D721Med (cell line): ENCODE measurements at regions not wholly inside any gene's neighbourhood (a gene's known extent, or its start where the extent isn't known, plus 50 kb on each side); places are given as distances from the start of the nearest gene placed in this dataset.

Source experiments
- DNase-seq: peaks from one replicate; pipeline ENCODE4 v3.0.0; 2011; ENCODE audit warnings: low spot score; ENCODE audit not compliant: insufficient read length
- FAIRE-seq: peaks from 2 replicates; lab custom pipeline; 2011; peaks lifted over from hg19 to GRCh38; lab: Jason Lieb, UNC
- TF ChIP-seq, protein P1 (sequence below): IDR thresholded peaks from 2 replicates; pipeline ENCODE4 v1.5.1; 2012; ENCODE audit warnings: mild to moderate bottlenecking, control low read depth; ENCODE audit not compliant: insufficient read depth; ENCODE audit errors: missing control alignments

- no peak for FAIRE-seq
- DNase-seq: peak; percentile 29
- TF ChIP-seq, protein P1, sequence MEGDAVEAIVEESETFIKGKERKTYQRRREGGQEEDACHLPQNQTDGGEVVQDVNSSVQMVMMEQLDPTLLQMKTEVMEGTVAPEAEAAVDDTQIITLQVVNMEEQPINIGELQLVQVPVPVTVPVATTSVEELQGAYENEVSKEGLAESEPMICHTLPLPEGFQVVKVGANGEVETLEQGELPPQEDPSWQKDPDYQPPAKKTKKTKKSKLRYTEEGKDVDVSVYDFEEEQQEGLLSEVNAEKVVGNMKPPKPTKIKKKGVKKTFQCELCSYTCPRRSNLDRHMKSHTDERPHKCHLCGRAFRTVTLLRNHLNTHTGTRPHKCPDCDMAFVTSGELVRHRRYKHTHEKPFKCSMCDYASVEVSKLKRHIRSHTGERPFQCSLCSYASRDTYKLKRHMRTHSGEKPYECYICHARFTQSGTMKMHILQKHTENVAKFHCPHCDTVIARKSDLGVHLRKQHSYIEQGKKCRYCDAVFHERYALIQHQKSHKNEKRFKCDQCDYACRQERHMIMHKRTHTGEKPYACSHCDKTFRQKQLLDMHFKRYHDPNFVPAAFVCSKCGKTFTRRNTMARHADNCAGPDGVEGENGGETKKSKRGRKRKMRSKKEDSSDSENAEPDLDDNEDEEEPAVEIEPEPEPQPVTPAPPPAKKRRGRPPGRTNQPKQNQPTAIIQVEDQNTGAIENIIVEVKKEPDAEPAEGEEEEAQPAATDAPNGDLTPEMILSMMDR: peak; percentile 78
Observed at GRCh38 chr7:25069900-25070443, 55.1 kb downstream of the CYCS start.

DNA sequence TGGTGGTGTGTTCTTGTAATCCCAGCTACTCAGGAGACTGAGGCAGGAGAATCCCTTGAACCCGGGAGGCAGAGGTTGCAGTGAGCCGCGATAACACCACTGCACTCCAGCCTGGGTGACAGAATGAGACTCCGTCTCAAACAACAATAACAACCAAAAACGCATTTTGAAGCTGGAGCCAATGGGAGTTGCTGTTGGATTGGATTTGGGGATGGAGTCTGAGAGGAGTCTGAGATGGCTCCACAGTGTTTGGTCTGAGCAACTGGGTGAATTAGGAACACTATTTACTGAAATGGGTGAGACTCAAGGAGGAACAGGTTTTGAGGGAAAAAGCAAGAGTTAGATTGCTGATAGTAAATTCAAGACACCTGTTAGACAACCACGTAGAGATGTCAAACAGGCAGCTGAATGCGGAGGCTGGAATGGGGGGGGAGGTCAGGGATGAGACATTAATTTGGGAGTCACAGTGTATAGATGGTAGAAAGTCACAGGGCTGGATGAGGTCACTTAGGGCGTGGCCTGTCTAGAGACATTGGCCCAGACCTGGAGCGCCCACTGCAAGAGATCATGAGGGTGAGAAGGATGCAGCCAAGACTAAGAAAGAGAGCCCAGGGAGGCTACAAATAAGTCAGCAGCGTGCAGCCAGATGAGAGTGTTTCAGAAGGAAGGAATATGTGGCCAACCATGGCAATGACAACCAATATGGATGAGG is 56.4 kb downstream of the CYCS start:
- DNase-seq (no peak), FAIRE-seq (no peak)
- TF ChIP-seq, protein P1: no peak

DNA sequence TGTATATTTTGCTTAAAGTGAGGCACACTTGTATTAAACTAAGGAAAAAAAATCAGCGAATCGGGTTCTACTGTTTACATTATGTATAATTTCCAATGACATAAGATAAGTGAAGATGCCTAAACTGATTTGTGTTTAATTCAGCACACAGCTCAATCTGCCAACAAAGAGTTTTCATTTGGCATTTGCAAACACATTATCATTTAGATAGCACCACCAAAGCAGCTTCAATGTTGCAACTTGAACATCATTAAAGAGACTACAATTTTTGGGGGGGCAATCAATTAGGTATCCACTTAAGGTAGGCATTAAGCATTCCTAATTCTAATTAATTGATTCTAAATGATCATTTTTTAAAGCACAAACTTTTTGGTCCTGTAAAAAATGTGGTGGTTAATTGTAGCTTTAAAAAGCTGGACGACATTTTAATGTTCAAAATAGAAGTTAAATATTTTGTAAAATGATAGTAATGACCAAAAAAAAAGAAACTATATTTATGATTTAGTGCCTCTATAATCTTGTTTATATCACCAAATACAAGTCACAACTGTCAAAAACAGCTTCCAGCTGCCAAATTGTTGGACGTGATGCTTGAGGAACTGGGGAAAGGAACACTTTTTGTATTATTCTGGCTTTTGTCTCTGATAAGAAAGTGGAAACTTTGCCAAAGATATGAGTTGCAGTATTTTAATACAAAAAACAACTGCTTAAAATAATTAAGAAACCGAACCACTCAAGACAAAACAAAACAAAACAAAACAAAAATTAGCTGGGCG is 57.1 kb downstream of the CYCS start:
- FAIRE-seq: no peak
- TF ChIP-seq, protein P1: no peak
- no peak for DNase-seq

GRCh38 chr7:25066253-25066652 is 58.8 kb downstream of the CYCS start:
- TF ChIP-seq, protein P1: no peak
- DNase-seq (no peak), FAIRE-seq (no peak)

- no peak for FAIRE-seq
- TF ChIP-seq, protein P1: no peak
- DNase-seq: no peak
Observed at GRCh38 chr7:25062380-25062779, 62.7 kb downstream of the CYCS start.

DNA sequence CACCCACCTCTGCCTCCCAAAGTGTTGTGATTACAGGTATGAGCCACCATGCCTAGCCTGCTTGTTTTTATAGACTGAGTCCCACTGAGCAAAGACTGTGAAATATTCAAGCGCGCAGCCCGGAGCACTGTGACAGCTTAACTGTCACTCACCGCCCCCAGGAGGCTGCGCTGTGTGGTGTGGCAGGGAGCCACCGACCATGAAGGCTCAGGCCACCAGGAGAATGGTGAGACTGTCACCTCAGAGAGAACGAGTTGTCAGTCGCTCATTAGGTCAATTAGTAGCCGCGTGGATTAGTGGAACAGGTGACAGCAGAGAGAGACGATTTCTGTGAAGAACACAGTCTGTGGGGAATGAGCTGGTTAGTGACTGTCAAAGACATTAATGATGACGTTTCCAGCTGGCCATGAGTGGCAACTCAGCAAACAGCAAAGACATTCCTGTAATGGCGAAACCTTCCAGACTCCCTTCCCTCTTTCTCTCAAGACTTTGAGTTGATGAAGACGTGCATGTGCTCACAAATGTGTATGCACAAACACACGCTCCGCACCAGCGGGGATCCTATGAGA is 64.5 kb downstream of the CYCS start:
- TF ChIP-seq, protein P1: no peak
- FAIRE-seq (no peak), DNase-seq (no peak)
